ENCODE measurements at regions not wholly inside any gene's neighbourhood (a gene's known extent, or its start where the extent isn't known, plus 50 kb on each side); places are given as distances from the start of the nearest gene placed in this dataset.

DNA sequence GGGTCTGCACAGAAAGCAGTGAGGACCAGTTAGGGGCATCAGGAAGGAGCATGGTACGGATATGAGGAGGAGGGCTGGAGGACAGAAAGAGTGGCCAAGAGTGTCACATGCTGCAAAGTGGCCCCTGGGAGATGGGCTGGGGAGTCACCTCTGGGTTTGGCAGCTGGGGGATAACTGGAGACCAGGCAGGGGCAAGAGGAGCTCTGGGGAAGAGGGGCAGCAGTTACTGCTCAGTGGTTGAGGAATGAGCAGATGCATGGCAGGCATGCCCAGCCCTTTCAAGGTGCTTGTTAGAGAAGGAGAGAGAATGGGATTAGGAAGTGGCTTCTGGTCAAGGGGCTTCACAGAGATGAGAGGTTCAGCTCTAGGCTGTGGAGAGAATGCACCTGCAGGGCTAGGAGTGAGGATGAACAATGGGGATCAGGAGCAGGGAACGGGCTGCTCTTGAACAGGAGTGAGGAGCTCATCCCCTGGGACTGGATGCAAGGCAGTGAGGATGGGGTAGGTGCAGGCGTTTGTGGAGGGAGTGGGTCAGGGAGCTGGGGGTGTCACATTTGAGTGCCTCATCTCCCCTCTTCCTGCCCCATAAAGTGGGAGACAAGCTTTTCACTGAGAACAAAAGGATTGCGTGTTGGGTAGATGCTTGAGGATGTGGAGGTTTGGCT, 127.5 kb downstream of the PAPOLA start:
- Histone ChIP-seq H4K91ac (replicated peaks; ENCODE audit: insufficient read length, low read length) (no peak overlapping the region), H3K9ac (replicated peaks in 1 of 4; ENCODE audit: extremely low read depth in 1 of 4, low read depth in 3 of 4, low read length in 3 of 4) (no peak overlapping the region), H3K36me3 (ENCODE audit: control insufficient read depth in 2 of 4, insufficient read depth in 4 of 4, low read length in 3 of 4) (no peaks in the 10 kb centered on the region), H3K9me3 (ENCODE audit: insufficient read depth in 2 of 2, low read depth in 1 of 2, low read length in 1 of 2) (peaks cover 0 to 4% of the 10 kb centered on the region in 2 experiments; a peak in 1 of 4 replicates), H2BK120ac (replicated peaks; ENCODE audit: low read depth, low read length) (no peak overlapping the region), H4K8ac (ENCODE audit: extremely low read depth, insufficient read depth, low read length) (no peak overlapping the region), H3K27ac (ENCODE audit: low read depth, low read length) (no peak overlapping the region), H3K27me3 (replicated peaks in 1 of 4; ENCODE audit: control insufficient read depth in 3 of 4, extremely low read depth in 1 of 4, insufficient read depth in 3 of 4, low read length in 3 of 4) (no peaks in the 10 kb centered on the region), H3K4ac (replicated peaks; ENCODE audit: insufficient read length, low read depth, low read length) (no peak overlapping the region), H2BK12ac (ENCODE audit: low read depth, low read length) (no peak overlapping the region), H3K18ac (ENCODE audit: extremely low read depth, low read length) (no peak overlapping the region), H2AK5ac (ENCODE audit: low read depth, low read length) (no peak overlapping the region), H3K23me2 (ENCODE audit: low read depth, low read length) (no peaks in the 10 kb centered on the region), H2BK15ac (ENCODE audit: low read length) (no peak overlapping the region), H3K4me3 (ENCODE audit: extremely low read depth in 1 of 4, insufficient read depth in 2 of 4, low read depth in 3 of 4, low read length in 4 of 4) (no peak overlapping the region), H2BK20ac (ENCODE audit: low read length) (no peak overlapping the region), H3K79me1 (ENCODE audit: low read depth, low read length) (no peaks in the 10 kb centered on the region), H3K4me1 (replicated peaks in 1 of 4; ENCODE audit: control insufficient read depth in 3 of 4, insufficient read depth in 4 of 4, low read length in 3 of 4) (no peaks in the 10 kb centered on the region; a peak in 1 of 7 replicates), H4K20me1 (replicated peaks in 1 of 2; ENCODE audit: control insufficient read depth in 1 of 2, insufficient read depth in 2 of 2, low read length in 2 of 2) (no peaks in the 10 kb centered on the region), H2AFZ (ENCODE audit: low read length) (no peak overlapping the region), H4K5ac (ENCODE audit: insufficient read length, low read depth, low read length) (no peak overlapping the region), H3K79me2 (ENCODE audit: control insufficient read depth in 1 of 2, insufficient read depth in 2 of 2, low read length in 2 of 2) (no peaks in the 10 kb centered on the region), H2BK5ac (ENCODE audit: low read depth, low read length) (no peak overlapping the region), H3K4me2 (ENCODE audit: insufficient read depth in 1 of 2, low read depth in 2 of 2, low read length in 2 of 2) (no peak overlapping the region), H3K23ac (ENCODE audit: insufficient read length) (no peak overlapping the region), H3K56ac (replicated peaks; ENCODE audit: insufficient read length, low read depth, low read length) (no peak overlapping the region), H3K14ac (ENCODE audit: insufficient read length) (no peak overlapping the region)
- POLR2A ChIA-PET (ENCODE audit: partially characterized antibody): no interaction called here
- DNase-seq (ENCODE audit: low read depth in 1 of 2, low spot score in 2 of 2) (peak in 1 of 2 experiments; percentile 19), FAIRE-seq (no peak)
- CTCF ChIA-PET (ENCODE audit: partially characterized antibody): interaction anchor here (1.1 to 1.6 kb wide), 2 partner anchors 12 to 62 kb away, joined by 4 read pairs; no protein-coding TSS in a partner anchor
- TF ChIP-seq CTCF (IDR thresholded peaks at IDR 0.05; ENCODE audit: control extremely low read depth in 1 of 3, insufficient read depth in 1 of 3, low read depth in 1 of 3, low read length in 3 of 3) (no peak), SRF (IDR thresholded peaks at IDR 0.05; ENCODE audit: low read depth, low read length) (no peak), HDAC6 (IDR thresholded peaks at IDR 0.05; ENCODE audit: low read depth, low read length) (no peak), RXRA (IDR thresholded peaks at IDR 0.05; ENCODE audit: insufficient read depth, low read depth, low read length) (no peak), JUN (IDR thresholded peaks at IDR 0.05; ENCODE audit: low read depth, low read length) (no peak), CTBP2 (IDR thresholded peaks at IDR 0.05; ENCODE audit: borderline replicate concordance, insufficient read depth, insufficient read length, low read length) (no peak), USF2 (IDR thresholded peaks at IDR 0.05; ENCODE audit: low read length) (no peak), GTF2F1 (IDR thresholded peaks at IDR 0.05; ENCODE audit: borderline replicate concordance, low read depth, low read length) (no peak)
- 67% methylated on average over 4 of the region's 4 CpGs; no CpG with 5 or more reads in 1 of the 2 experiments for WGBS, 2 experiments (ENCODE audit: extremely low coverage in 1 of 2, insufficient coverage in 1 of 2, insufficient read length in 1 of 2, insufficient replicate concordance in 2 of 2, low coverage in 1 of 2, low lambda C conversion rate in 2 of 2, missing lambda C conversion rate in 1 of 2)
